GM12874 (cell line): ENCODE measurements at regions not wholly inside any gene's neighbourhood (a gene's known extent, or its start where the extent isn't known, plus 50 kb on each side); places are given as distances from the start of the nearest gene placed in this dataset.

Experiments
- TF ChIP-seq, protein P1 (sequence below): IDR thresholded peaks from 2 replicates; pipeline ENCODE4 v1.5.1; 2011; ENCODE audit warnings: low read depth, mild to moderate bottlenecking, control low read depth, low read length, moderate library complexity; ENCODE audit not compliant: insufficient read depth

DNA sequence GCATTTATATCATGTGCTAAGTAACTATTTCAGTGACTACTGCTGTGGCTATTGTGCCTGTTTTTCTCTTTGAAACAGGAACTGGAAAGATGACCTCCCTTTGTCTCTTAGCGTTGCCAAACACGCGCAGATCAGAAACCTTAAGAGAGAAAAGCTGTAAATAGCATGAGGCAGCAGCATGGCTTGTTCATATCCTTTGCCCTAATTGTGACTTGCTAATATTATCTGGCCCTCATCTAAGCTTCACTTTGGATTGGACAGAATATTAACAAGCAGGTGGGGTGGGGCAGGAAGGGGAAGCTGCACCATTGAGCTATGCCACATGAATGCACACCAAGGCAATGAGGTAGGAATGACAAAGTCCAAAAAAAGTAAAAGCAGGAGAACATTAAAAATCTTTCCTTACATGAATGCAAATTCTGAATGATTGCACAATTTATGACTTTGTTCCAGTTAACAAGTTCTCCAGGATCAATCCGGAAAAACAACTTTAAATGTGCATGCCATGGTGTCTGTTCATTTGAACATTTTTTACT is 128.4 kb downstream of the IRS1 start:
- TF ChIP-seq, protein P1, sequence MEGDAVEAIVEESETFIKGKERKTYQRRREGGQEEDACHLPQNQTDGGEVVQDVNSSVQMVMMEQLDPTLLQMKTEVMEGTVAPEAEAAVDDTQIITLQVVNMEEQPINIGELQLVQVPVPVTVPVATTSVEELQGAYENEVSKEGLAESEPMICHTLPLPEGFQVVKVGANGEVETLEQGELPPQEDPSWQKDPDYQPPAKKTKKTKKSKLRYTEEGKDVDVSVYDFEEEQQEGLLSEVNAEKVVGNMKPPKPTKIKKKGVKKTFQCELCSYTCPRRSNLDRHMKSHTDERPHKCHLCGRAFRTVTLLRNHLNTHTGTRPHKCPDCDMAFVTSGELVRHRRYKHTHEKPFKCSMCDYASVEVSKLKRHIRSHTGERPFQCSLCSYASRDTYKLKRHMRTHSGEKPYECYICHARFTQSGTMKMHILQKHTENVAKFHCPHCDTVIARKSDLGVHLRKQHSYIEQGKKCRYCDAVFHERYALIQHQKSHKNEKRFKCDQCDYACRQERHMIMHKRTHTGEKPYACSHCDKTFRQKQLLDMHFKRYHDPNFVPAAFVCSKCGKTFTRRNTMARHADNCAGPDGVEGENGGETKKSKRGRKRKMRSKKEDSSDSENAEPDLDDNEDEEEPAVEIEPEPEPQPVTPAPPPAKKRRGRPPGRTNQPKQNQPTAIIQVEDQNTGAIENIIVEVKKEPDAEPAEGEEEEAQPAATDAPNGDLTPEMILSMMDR: no peak

- TF ChIP-seq, protein P1: no peak
Observed at GRCh38 chr2:226669905-226670304, 129.7 kb downstream of the IRS1 start.

DNA sequence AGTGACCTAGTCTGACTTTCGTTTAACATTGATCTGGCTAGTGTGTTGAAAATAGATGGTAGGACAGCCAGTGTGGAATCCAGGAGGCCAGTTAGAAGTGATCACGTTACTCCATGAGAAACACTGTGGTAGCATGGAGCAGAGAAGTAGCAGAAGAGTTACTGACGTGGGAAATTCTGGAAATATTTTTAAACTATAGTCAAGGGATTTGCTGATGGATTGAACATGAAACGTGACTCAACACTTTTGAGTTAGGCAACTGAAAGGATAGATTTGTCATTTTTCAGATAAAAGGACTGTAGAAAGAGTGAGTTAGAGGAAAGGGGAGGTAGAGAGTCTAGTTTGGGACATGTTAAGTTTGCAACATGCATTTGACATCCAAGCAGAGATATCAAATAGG is 130.4 kb downstream of the IRS1 start:
- TF ChIP-seq, protein P1: no peak

DNA sequence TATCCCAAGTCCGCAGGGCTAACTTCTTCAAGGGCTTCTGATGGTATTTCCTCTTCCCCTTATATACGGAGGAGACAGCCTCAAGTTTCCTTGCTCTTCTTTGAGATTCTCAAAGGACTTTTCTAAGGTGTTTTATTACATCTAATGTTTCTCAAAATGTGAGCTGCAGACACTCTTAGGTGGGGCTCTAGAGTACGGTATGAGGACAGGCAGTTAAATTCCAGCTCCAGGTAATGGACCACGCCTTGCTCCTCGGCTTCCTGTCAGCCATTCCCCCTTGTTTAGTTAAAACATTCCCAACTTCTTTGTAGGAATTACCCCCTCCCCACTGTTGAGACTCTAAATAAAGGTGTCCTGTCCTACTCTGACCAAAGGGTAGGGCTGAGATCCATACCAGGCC is 131.9 kb downstream of the IRS1 start:
- TF ChIP-seq, protein P1: no peak

DNA sequence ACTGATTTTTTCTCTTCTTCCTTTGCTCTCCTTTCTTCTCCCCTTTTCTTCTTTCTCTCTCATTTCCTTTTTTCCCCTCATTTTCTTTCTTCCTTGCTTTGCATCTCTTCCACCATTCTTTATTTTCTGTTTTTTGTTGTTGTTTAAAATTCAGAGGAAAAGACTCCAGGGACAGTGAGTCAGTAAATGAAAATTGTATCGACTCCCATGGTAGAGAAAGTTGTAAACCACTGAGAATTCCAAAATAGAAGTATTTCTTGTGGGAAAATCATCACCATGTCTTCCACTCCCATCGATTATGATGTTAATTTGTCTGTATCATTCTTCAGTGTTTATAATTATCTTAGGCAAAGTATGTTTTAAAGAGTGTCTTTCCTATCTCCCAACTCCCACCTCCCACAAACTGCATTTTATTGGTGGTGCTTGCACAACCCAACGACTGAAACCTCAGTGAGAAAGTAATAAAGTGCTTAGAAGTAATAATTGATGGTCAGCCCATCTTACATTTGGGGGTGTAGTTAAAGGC is 134.3 kb downstream of the IRS1 start:
- TF ChIP-seq, protein P1: no peak

DNA sequence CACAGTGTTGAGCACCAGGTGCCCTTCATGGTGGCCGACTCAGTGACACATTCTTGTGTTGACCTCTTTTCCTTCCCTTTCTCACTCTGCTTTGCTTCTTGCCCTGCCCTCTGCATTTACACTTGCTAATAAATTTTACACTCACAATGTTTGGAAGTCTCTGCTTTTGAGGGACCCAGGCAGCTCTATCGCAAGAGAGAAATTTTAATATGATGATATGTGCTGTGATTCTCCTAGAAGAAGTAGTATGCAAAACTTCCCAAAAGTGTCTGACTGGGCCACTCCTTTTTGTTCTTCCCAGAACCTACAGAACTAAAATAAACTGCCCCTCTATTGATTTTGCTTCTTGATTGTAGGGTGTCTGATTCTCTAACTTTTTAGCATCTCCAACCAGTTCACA is 135.0 kb downstream of the IRS1 start:
- TF ChIP-seq, protein P1: no peak

DNA sequence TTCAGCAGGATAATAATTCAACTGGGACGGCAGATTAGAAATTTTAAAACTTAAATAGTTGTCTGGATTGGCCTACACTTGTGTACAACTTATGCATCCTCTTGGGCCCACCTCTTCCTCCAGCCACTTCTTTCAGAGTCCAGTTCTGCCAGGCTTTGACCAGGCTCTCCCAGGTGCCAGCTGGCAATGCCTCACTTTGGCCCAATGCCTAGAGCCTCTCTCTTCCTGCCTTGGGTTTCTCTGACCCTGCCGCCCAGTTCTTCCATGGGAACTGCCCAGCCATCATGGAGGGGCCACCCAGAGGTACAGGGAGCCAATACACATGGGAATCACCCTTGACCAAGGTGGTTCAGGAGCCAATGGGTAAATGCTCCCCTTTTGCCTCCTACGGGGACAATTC is 135.5 kb downstream of the IRS1 start:
- TF ChIP-seq, protein P1: no peak
